ENCODE measurements at regions not wholly inside any gene's neighbourhood (a gene's known extent, or its start where the extent isn't known, plus 50 kb on each side); places are given as distances from the start of the nearest gene placed in this dataset.

GRCh38 chr18:41585512-41585911, 369.5 kb upstream of the PIK3C3 start:
- Mint-ChIP-seq H3K27ac (ENCODE audit: low read depth, unreplicated experiment) (no peak overlapping the region), H3K27me3 (ENCODE audit: insufficient read depth, unreplicated experiment) (peaks cover 50% of the 10 kb centered on the region), H3K4me1 (ENCODE audit: insufficient read depth, unreplicated experiment) (no peaks in the 10 kb centered on the region), H3K36me3 (ENCODE audit: insufficient read depth, unreplicated experiment) (no peaks in the 10 kb centered on the region), H3K9me3 (ENCODE audit: unreplicated experiment) (no peaks in the 10 kb centered on the region), H3K4me3 (ENCODE audit: unreplicated experiment) (no peak overlapping the region)
- TF ChIP-seq CTCF (IDR thresholded peaks at IDR 0.05; ENCODE audit: unreplicated experiment): no peak
- ChIA-PET POLR2A (interaction anchor here (0.5 kb wide), 1 partner anchor 1709 kb away, joined by 3 read pairs; no protein-coding TSS in a partner anchor), CTCF (no interaction called here)
- no TSS peak for BruUV-seq (replicated peaks)
- intact Hi-C loops (cut with micrococcal nuclease): no loop called here
- DNase-seq (ENCODE audit: unreplicated experiment): no peak

GRCh38 chr18:41579185-41579584, 375.8 kb upstream of the PIK3C3 start:
- intact Hi-C loops (cut with micrococcal nuclease): no loop called here
- CTCF ChIA-PET: no interaction called here
- H3K27ac Mint-ChIP-seq (ENCODE audit: low read depth, unreplicated experiment): no peak overlapping the region

GRCh38 chr18:41577529-41577928, 377.5 kb upstream of the PIK3C3 start:
- Mint-ChIP-seq H3K27me3 (ENCODE audit: insufficient read depth, unreplicated experiment) (peaks cover 67% of the 10 kb centered on the region), H3K27ac (ENCODE audit: low read depth, unreplicated experiment) (no peak overlapping the region), H3K4me1 (ENCODE audit: insufficient read depth, unreplicated experiment) (no peaks in the 10 kb centered on the region), H3K36me3 (ENCODE audit: insufficient read depth, unreplicated experiment) (no peaks in the 10 kb centered on the region), H3K9me3 (ENCODE audit: unreplicated experiment) (no peaks in the 10 kb centered on the region), H3K4me3 (ENCODE audit: unreplicated experiment) (no peak overlapping the region)
- no peak for TF ChIP-seq CTCF (IDR thresholded peaks at IDR 0.05; ENCODE audit: unreplicated experiment)
- intact Hi-C loops (cut with micrococcal nuclease): no loop called here
- POLR2A ChIA-PET: no interaction called here
- BruUV-seq (replicated peaks): no TSS peak
- no peak for DNase-seq (ENCODE audit: unreplicated experiment)
- CTCF ChIA-PET: interaction anchor here (0.6 kb wide), 1 partner anchor 1420 kb away, joined by 6 read pairs; no protein-coding TSS in a partner anchor

More at GRCh38 chr18:41579185-41579584, 375.8 kb upstream of the PIK3C3 start:
- no peaks in the 10 kb centered on the region for H3K4me1 Mint-ChIP-seq (ENCODE audit: insufficient read depth, unreplicated experiment)
- H3K9me3 Mint-ChIP-seq (ENCODE audit: unreplicated experiment): no peaks in the 10 kb centered on the region
- H3K36me3 Mint-ChIP-seq (ENCODE audit: insufficient read depth, unreplicated experiment): no peaks in the 10 kb centered on the region
- peaks cover 66% of the 10 kb centered on the region for H3K27me3 Mint-ChIP-seq (ENCODE audit: insufficient read depth, unreplicated experiment)
- DNase-seq (ENCODE audit: unreplicated experiment): no peak
- no peak for TF ChIP-seq CTCF (IDR thresholded peaks at IDR 0.05; ENCODE audit: unreplicated experiment)
- no TSS peak for BruUV-seq (replicated peaks)
- H3K4me3 Mint-ChIP-seq (ENCODE audit: unreplicated experiment): no peak overlapping the region
- POLR2A ChIA-PET: no interaction called here

- Mint-ChIP-seq H3K9me3 (ENCODE audit: unreplicated experiment) (no peaks in the 10 kb centered on the region), H3K36me3 (ENCODE audit: insufficient read depth, unreplicated experiment) (no peaks in the 10 kb centered on the region), H3K4me3 (ENCODE audit: unreplicated experiment) (no peak overlapping the region), H3K4me1 (ENCODE audit: insufficient read depth, unreplicated experiment) (no peaks in the 10 kb centered on the region), H3K27ac (ENCODE audit: low read depth, unreplicated experiment) (no peak overlapping the region), H3K27me3 (ENCODE audit: insufficient read depth, unreplicated experiment) (peaks cover 66% of the 10 kb centered on the region)
- ChIA-PET CTCF (interaction anchor here (0.6 kb wide), 1 partner anchor 1419 kb away, joined by 6 read pairs; no protein-coding TSS in a partner anchor), POLR2A (no interaction called here)
- no peak for TF ChIP-seq CTCF (IDR thresholded peaks at IDR 0.05; ENCODE audit: unreplicated experiment)
- no TSS peak for BruUV-seq (replicated peaks)
- DNase-seq (ENCODE audit: unreplicated experiment): no peak
- intact Hi-C loops (cut with micrococcal nuclease): no loop called here
Observed at GRCh38 chr18:41576643-41577042, 378.4 kb upstream of the PIK3C3 start.

All from MCF 10A (cell line).